ENCODE measurements at regions not wholly inside any gene's neighbourhood (a gene's known extent, or its start where the extent isn't known, plus 50 kb on each side); places are given as distances from the start of the nearest gene placed in this dataset.

DNA sequence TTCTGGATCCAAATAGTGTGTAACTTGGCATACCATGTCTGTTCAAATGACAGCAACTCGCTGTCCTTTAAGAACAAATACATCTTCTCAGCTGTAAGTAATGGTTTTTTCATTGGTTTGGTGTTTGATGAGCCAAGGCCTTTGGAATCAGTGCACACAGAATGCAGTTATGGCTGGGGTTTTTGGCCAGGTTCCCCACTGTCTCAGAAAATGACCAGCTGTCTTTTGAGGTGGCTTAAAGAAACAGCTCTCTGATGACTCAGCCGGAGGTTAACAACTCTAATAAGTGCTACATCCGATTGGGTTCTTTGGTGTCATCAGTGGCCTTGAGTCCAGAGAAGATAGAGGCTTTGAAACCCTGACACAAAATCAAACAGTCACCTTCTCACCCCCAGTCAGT is 688.4 kb downstream of the REEP3 start:
- DNase-seq (ENCODE audit: low spot score) = no peak

DNA sequence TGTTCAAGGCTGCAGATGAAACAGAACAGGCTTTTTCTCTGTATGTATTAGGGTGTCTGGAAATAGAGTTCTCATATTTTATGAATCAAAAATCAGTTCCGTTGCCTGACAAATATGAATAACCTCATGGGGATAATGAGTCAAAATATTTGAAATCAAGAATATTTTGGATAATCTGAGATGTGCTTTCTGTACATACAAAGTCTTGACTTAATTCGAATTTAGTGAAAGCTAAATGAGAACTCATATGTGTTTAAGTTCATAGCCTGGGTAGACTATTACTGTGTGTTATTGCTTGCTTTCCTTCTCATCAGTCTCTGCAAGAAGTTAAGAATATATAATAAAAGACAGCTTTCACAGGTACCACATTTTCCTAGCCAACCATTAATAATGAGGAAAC is 689.0 kb downstream of the REEP3 start:
- DNase-seq (ENCODE audit: low spot score) = no peak

DNA sequence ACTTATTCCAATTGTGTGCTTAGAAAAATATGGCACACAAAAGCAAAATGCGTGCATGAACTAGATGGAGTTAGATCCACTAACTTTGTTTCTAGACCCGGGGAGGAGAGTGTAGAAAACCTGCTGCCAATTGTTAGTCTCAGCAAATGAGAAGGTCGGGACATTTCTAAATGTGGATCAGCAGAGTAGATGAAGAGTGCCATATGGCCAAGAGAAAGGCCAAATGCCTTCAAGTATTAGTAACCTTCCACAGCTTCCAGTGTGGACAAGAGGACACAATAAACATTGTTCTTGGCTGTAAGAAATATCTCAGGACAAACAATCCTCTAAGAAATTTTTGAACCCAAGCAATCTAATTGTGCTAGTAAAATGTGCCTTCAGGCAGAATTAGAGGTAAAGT is 690.3 kb downstream of the REEP3 start:
- no peak for DNase-seq (ENCODE audit: low spot score)

DNA sequence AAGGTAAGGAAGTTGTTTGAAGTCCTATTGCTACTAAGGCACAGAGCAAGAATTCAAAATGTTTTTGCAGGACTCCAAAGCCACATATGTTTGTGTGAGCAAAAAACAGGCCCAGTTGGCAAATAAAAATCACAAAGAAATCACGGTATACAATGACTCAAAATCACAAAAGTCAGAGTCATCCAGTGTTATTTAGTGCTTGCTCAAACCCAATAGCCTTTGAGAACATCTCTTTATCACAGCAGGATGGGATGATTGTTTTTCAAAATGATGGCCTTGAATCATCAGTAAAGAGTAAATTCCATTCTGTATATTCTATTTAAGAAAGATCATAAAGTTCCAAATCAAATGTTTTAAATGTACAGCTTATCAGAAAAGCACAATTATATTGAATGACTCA is 693.9 kb downstream of the REEP3 start:
- no peak for DNase-seq (ENCODE audit: low spot score)

DNA sequence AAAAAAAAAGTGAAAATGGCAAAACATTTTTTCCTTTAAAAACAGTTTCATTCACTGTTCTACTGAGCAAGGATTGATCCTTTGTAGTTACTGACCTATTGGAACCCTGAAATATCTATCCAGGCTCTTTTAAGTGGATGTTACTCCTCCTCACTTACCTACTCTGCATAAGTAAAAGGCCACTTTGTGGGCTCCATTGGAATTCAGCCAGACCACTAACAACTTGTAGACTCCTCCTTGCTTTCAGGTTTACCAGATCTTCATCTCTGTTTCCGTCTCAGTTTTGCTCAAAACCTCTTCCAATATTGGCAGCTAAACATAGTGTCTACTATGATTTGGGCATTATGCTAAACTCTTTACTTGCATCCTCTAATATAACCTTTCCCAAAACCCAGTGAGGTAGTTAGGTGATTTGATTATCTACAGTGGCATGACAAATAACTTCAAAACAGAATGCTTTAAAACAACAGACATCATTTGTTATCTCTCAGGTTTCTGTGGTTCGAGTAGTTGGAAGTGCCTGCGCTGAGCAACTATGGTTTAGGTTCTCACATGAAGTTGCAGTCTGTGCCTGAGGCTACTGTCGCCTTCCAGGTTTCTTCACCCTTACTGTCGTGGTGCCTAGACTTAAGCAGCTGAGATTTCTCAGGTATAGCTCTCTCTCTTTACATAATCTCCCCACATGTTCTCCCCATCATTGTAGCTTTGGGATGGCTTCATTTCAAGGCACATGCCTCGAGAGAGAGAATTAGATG is 698.2 kb downstream of the REEP3 start:
- no peak for DNase-seq (ENCODE audit: low spot score)

DNA sequence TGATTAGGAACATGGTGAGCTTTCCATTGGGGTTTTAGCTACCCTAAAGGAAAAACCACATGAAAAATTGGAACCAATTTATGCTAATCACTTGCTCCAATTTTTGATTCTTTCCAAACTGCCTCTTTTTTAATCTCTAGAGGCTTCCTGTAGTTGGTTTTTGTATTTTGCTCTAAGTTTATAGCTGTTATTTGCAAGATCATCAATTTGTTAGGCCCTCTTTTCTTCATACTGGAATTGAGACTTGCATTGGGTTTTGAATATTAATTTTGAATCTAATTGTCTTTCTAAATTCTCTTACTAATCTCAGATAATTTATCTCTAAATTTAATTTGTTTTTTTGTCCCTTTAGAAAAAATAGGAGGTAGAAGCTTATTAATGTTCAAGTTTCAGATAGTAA is 713.3 kb downstream of the REEP3 start:
- DNase-seq (ENCODE audit: low spot score) = no peak

DNA sequence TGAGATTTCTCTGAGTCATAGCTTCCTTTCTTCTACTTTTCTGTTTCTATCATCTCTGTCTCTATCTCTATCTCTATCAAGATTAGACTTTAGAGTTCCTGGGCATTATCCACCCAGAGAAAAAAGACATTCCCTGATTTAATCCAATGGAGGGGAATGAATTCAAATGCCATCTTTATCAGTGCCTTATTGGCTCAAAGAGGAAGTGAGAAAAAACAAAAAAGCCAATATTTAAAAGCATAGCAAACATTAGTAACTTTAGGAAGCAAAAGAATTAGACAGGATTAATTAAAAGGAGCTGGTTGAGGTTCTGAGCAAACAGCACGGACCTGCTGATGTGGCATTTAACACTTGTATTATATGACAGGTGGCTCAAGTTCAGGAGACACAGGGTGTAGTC is 736.5 kb downstream of the REEP3 start:
- no peak for DNase-seq (ENCODE audit: low spot score)

DNA sequence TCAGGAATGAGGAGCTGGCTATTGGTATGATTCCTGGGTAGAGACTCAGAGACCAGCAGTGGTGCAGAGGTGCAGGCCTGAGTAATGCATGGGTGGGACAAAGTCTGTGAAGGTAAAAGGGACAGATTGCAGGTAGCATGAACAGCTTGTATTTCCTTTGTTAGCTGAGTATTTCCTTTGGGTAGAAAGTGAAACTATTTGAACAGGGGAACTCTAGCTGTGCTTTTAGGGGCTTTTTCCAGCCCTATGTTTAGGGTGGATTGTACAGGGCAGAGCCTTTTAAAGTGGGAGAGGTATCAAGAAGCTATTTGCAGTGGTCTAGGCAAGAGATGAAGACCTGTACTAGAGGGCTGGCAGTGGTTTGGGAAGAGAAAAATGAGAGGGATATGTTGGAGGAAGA is 739.9 kb downstream of the REEP3 start:
- no peak for DNase-seq (ENCODE audit: low spot score)

DNA sequence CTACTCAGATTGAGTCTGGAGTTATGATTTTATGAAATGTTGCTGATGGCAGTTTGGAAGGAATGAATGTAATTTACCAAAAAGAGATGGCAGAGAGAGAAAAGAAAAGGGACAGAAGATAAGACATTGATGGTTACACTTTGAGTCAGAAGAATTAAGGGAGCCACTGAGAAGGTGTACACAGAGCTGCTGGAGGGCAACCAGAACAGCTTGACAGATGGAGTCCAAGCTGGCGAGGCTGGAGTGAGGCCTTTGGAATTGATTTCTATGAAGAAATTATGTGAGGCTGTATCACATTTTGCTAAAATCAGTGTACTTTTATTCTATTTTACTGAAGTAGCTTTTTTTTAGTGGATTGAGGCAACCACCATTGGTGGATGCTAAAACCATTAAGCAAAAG is 740.5 kb downstream of the REEP3 start:
- DNase-seq (ENCODE audit: low spot score) = no peak

DNA sequence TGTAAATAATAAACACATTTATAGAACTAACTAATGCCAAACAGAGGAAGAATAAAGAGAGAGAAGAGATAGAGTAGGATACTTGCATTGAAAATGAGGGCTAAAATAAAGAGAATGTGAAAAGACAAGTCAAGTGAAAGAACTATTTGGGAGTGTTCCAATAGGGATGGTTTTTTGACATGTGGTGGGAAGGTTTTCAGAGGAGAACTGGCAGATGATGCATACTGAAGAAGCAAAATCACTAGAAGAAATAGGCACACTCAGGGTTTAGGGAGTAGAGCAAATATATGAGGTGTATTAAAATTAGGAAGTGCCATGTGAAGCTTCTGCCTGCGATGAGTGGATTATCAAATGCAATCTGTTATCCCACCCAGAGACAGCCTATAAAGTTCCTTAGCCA is 744.8 kb downstream of the REEP3 start:
- no peak for DNase-seq (ENCODE audit: low spot score)

DNA sequence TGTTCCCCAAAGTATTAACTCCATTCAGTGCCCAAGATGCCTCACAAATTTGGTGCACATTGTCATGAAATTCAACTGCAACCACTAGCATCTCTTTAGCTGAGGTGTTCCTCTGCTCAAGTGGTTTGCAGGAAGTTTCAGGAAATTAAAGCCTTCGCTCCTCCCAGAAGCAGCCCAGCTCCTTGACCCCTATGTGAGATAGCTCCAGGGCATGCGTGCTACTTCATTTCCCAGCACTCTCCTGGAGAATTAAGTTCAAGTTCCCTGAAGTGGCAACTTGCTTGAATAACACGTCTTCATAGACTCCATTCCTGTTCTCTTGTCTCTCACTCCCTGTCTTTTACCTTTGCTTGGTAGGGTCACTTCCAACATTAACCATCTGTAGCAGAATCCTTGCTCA is 750.3 kb downstream of the REEP3 start:
- DNase-seq (ENCODE audit: low spot score) = no peak

DNA sequence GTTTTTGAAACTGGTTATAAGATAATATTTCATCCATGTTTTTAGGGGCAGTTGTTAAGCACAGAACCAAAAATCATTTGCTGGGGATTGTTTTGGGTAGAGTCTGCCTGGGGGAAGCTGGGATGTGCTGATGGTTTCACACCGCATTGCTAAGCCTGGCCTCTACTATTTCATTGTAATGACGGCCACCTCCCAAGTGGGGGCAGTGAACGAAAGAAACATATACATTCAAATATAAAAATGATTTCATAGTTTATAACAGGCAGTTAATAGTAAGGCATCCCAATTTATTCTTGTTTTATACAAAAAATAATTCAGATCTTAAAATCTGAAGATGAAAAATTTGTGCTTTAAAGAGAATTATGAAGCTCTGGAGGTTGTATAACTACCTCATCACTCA is 750.8 kb downstream of the REEP3 start:
- DNase-seq (ENCODE audit: low spot score) = no peak

DNA sequence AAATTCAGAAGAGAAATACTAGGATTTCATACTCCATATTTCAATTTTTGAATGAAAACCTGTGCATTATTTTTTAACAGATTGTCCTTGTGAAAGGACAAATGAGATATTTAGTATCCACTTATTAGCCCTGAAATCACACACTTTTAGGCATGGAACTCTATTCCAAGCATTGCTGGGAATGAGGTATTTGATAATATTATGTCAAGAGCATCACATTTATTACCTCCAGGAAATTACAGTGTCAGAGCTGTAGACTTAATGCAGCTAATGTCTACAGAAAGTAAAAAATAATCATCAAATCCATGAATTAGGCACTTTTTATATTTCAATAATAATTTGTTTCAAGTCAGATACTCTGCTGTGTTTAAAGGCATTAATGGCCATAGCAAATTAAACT is 753.8 kb downstream of the REEP3 start:
- no peak for DNase-seq (ENCODE audit: low spot score)

DNA sequence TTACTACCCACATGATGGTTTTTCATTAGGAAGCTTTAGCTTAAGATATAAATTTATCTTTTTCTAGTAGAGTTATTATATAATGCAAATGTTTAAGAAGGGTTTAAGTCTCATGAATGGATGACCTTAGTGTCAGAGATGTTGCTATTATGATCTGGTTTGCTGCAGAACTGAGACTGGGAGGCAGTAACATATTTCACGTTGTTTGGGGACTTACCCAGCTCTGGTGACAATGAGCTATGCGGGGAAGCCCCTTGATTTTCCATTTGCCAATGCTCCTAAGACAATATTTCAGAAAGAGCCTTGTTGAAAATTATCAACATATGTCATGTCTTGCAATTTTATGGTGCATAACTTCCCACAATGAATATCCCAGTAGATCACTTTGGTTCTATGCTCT is 754.6 kb downstream of the REEP3 start:
- DNase-seq (ENCODE audit: low spot score) = no peak

DNA sequence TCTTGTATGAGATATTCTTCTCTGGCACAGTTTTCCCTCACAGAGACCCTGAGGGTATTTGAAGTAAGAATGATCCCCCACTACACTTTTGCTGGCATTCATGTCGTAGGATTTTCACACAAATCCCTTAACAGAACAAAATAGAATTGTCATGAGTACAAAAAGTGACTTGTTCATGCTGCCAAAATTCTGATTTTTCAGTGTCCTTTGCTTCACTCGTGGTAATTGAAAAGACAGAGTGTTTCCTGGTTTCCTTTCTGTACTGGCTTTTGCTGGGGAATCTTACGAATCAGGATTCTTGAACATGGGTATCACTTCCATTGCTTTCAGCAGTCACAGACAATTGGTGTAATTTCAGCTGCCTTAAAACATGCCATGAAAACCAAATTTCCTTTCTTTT is 756.3 kb downstream of the REEP3 start:
- DNase-seq (ENCODE audit: low spot score) = peak; percentile 29

DNA sequence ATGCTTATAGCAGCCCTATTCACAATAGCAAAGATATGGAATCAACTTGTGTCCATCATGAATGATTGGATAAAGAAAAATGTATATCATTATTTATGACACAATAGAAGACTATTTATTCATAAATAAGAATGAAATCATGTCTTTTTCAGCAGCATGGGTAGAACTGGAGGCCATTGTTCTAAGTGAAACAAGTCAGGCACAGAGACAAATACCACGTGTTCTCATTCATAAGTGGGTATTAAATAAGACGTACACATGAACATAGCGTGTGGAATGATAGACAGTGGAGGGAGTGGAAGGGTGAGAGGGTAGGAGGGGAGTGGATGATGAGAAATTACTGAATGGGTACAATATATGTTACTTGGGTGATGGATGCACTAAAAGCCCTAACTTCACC is 762.4 kb downstream of the REEP3 start:
- peak; percentile 52 for DNase-seq (ENCODE audit: low spot score)

DNA sequence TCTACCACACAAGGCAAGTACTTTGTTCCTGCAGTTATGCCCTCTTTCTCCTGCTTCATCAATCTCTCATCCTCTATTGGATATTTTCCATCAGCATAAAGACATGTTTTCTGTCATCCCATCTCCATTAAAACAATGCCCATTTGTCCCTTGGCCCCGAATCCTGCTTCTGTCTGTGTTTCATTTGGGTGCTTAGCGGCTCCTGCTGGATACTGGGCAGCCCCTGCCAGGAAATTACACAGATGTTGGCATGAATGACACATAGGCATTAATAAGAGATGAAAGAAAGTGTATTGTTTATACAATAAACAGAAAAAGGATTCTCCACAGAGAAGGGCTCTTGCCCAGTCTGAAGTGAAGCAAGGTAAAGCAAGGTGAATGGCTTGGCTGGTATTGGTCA is 765.3 kb downstream of the REEP3 start:
- DNase-seq (ENCODE audit: low spot score) = peak; percentile 67

DNA sequence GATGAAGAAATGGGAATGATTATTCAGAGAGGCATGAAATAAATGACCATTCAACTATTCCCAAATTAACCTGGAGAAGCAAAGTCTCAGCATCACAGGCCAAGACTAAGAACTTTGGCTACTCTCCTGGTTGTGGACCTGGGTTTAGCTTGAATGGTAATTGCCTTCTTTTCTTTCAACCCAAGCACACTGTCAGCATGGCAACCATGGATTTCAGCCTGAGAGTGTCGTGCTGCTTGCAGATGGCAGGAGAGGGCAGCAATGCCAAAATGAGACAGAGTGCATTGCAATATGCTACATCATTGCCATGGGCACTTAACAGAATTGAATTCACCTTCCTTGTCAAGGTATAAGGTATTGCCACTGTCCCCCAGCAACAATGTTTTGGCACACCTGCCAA is 767.2 kb downstream of the REEP3 start:
- DNase-seq (ENCODE audit: low spot score) = peak; percentile 78

DNA sequence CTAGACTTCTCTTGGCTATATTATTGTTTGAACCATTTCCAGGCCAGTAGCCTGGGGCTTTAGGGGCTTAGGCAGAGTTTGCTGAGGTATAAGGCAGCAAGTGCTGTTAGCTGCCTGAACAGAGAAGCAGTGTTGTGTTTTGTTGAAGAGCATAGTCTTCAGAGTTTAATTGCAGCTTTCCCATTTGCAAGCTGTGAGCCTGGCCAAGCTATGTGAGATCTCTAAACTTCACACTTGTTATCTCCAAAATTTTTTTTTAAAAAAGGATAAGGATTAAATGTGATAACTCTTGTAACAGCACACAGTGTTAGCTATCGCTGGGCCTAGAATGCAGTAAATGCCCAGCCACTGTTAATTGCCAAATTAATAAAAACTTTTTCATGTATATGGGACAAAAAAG is 782.4 kb downstream of the REEP3 start:
- DNase-seq (ENCODE audit: low spot score) = no peak

DNA sequence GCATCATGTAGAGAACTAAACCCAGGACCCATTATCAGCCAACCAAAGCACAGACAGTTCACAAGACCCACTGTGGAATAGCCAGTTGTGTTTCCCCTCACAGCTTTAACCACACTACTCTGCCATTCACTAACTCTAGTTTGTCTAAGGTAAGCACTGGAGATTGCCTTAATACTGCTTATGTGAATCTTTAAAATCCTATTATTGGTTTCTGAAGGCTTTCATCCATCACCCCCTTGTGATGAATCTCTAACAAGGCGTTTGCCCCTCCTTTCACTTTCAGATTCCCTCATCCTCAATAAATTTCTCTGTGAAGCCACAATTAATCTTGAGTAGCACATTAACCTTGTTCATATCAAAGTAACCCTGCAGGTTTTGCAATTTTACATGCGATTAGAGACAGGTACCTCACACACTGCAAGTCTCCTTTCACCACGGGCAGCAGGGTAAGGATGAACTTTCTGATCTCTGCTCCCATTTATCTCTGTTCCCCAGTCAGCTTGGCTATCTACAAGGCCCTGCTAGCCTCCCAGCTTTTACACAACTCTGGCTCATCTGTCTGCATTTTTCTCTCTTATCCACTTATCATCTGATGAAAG is 785.6 kb downstream of the REEP3 start:
- no peak for DNase-seq (ENCODE audit: low spot score)

DNA sequence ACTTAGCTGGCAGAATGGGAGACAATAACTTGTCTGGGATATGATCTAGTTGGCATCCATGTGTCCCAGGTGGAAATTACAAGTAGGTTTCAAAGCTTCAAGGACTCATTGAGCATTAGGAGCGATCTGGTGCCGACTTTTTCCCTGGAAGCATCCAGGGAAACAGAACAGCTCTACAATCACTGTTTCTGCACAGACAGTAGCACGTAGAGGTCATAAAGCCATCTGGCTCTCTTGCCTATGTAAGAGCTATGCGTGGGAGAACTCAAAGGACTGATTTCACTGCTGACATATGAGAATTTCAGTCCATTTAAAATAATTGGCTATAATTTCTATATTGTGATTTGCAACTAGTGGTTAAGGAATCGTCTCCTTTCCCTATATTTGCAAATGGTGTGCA is 791.7 kb downstream of the REEP3 start:
- no peak for DNase-seq (ENCODE audit: low spot score)

DNA sequence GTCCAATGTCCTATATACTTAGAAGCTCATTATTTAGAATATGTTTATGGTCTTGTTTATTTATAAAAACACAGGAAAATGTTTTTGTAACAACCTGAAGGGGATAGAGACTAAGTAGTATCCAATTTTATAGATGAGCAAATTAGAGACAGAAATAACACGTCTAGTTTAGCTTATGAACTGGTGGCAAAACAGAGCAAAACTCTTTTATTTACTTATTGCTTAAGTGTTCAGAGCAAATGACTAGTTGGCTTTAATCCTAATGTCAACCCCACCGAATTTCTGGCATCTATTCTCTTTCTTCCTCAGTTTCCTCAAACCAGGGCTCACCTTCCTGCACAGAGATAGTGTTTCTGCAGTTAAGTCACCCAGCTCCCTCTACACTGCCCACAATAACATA is 792.8 kb downstream of the REEP3 start:
- no peak for DNase-seq (ENCODE audit: low spot score)

DNA sequence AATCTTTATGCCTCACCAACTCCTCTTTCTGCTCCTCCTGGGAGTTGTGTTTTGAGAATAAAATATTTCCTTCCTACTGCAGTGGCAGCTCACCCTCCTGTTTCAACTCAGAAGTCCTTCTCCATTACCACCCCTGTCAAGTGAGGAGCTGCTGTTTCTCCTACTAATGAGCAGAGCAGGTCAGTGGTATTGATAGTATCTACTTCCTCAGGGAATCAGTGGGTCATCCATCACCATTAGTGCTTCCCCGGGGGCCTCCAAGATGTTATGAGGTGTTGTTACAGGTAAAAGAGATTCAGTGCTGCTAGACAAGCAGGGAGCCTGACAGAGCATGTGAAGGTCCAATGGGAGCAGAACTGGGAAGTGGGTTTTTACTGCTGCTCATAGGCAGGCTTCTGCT is 795.2 kb downstream of the REEP3 start:
- no peak for DNase-seq (ENCODE audit: low spot score)

DNA sequence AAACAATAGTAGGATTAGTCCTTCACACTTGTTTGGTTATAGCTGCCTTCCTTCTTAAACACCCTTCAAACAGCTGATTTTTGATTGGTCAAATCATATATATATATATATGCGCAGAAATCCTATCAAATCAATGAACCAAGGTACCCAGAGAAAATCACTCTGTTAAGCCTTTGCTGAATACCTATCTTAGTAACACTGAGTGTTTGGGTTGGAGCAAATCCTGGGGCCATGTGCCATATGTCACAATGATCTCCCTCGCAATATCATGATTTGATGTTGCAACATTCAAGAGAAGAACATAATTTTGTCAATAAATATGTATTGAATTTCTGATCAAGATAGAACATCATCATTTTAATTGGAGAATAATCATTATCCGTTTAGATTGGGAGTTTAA is 795.6 kb downstream of the REEP3 start:
- DNase-seq (ENCODE audit: low spot score) = no peak

Data from Ammon's horn (tissue), 1 donor.